Adrenal gland (tissue), 9 donors: ENCODE measurements at regions not wholly inside any gene's neighbourhood (a gene's known extent, or its start where the extent isn't known, plus 50 kb on each side); places are given as distances from the start of the nearest gene placed in this dataset.

Experiments used
- DNase-seq, 7 donors: peaks; one replicate each; pipeline ENCODE4 v3.0.0-alpha.2; 2019 to 2020
- H3K27ac ChIP-seq, 5 donors: fragments of 200-600 bp; sonication (generic) in 4 of 5; 1 replicate in 3 of 5; 2 replicates in 2 of 5; pipeline versions ENCODE4 v1.5.1 to v1.8.0; 2016 to 2020; ENCODE audit warnings: mild to moderate bottlenecking in 1 of 5
- H3K27me3 ChIP-seq: fragments of 200-600 bp; 2 replicates; pipeline ENCODE4 v1.8.0; 2021
- H3K36me3 ChIP-seq, 2 donors: fragments of 200-600 bp; replicated peaks in 1 of 2; 1 replicate in 1 of 2; 2 replicates in 1 of 2; pipeline versions ENCODE4 v1.5.1 to v1.8.0; 2018 to 2022
- H3K4me1 ChIP-seq, 2 donors: fragments of 200-600 bp; replicated peaks in 1 of 2; 1 replicate in 1 of 2; 2 replicates in 1 of 2; pipeline versions ENCODE4 v1.5.1 to v1.8.0; 2018 to 2021
- H3K4me3 ChIP-seq, 4 donors: fragments of 200-600 bp; sonication (generic) in 3 of 4; one replicate each; pipeline ENCODE4 v1.5.1; 2016 to 2018
- H3K9me3 ChIP-seq, 3 donors: fragments of 200-600 bp; sonication (generic) in 1 of 3; replicated peaks in 1 of 3; 1 replicate in 2 of 3; 2 replicates in 1 of 3; pipeline versions ENCODE4 v1.5.1 to v1.8.0; 2016 to 2021
- POLR2A ChIP-seq, 2 donors: fragments of 450-650 bp; IDR thresholded peaks; one replicate each; pipeline ENCODE4 v1.6.1; 2017; ENCODE audit warnings: antibody characterized with exemption in 2 of 2, mild to moderate bottlenecking in 2 of 2, moderate library complexity in 1 of 2
- WGBS, 4 donors: extraction: QIAGEN DNeasy Blood & Tissue Kit in 2 of 4; methylation state at CpG; one replicate each; pipeline versions ENCODE4 v1.1.5 to v1.1.7; 2013 to 2017; 5-methylcytosine and 5-hydroxymethylcytosine counted together
- intact Hi-C, 2 donors: fragments of 100-400 bp; cut with DNase I; formaldehyde crosslinking; loops; one replicate each; pipeline versions ENCODE4 v1.14.1 to v1.15.0; 2022 to 2023
- TF ChIP-seq, protein P1 (sequence below), 6 experiments: fragments of 450-650 bp in 4 of 6; fragments of 200-600 bp in 2 of 6; sonication (generic) in 1 of 6; IDR thresholded peaks; 1 replicate in 5 of 6; 2 replicates in 1 of 6; pipeline versions ENCODE4 v1.5.1 to v1.8.0; 2016 to 2021; ENCODE audit warnings: antibody characterized with exemption in 6 of 6, mild to moderate bottlenecking in 2 of 6, moderate library complexity in 1 of 6
- donor health status: healthy with polysubstance abuse.
- donor health status: Bipolar disorder and iron deficiency.
- donor health status: DM: yes; HTN: yes; CAD: no.
- donor health status: DM: no; HTN: no; CAD: no.
- donor health status: DM: no; HTN: no; CAD: no.

DNA sequence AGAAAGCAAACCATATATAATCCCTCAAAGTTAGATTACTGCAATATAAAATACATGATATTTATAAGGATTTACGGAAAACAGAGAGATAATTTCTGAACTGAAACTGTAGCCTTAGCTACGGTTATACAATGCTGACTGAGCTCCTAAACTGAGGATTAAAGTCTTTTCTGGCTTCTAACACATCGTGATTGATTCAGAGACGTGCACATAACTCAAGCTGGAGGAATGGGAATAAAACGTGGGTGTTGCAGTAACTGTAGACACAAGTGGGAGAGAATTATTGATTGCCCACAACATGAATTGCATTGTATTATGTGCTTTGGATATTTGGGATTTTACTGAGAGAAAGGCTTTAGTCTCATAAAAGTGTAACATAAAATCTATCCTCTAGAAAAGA lies 418.0 kb upstream of the OPRM1 start:
- Histone ChIP-seq H3K4me3 (no peak overlapping the region), H3K27me3 (no peaks in the 10 kb centered on the region), H3K27ac (no peak overlapping the region), H3K9me3 (no peaks in the 10 kb centered on the region), H3K36me3 (no peaks in the 10 kb centered on the region), H3K4me1 (no peaks in the 10 kb centered on the region)
- DNase-seq: no peak
- TF ChIP-seq POLR2A (IDR thresholded peaks at IDR 0.05): no peak
- TF ChIP-seq, protein P1, sequence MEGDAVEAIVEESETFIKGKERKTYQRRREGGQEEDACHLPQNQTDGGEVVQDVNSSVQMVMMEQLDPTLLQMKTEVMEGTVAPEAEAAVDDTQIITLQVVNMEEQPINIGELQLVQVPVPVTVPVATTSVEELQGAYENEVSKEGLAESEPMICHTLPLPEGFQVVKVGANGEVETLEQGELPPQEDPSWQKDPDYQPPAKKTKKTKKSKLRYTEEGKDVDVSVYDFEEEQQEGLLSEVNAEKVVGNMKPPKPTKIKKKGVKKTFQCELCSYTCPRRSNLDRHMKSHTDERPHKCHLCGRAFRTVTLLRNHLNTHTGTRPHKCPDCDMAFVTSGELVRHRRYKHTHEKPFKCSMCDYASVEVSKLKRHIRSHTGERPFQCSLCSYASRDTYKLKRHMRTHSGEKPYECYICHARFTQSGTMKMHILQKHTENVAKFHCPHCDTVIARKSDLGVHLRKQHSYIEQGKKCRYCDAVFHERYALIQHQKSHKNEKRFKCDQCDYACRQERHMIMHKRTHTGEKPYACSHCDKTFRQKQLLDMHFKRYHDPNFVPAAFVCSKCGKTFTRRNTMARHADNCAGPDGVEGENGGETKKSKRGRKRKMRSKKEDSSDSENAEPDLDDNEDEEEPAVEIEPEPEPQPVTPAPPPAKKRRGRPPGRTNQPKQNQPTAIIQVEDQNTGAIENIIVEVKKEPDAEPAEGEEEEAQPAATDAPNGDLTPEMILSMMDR (IDR thresholded peaks at IDR 0.05): no peak
- intact Hi-C loops: no loop called here
- 66 to 75% (median 67%) methylated on average over 5 of the region's 5 CpGs for WGBS, 4 donors

DNA sequence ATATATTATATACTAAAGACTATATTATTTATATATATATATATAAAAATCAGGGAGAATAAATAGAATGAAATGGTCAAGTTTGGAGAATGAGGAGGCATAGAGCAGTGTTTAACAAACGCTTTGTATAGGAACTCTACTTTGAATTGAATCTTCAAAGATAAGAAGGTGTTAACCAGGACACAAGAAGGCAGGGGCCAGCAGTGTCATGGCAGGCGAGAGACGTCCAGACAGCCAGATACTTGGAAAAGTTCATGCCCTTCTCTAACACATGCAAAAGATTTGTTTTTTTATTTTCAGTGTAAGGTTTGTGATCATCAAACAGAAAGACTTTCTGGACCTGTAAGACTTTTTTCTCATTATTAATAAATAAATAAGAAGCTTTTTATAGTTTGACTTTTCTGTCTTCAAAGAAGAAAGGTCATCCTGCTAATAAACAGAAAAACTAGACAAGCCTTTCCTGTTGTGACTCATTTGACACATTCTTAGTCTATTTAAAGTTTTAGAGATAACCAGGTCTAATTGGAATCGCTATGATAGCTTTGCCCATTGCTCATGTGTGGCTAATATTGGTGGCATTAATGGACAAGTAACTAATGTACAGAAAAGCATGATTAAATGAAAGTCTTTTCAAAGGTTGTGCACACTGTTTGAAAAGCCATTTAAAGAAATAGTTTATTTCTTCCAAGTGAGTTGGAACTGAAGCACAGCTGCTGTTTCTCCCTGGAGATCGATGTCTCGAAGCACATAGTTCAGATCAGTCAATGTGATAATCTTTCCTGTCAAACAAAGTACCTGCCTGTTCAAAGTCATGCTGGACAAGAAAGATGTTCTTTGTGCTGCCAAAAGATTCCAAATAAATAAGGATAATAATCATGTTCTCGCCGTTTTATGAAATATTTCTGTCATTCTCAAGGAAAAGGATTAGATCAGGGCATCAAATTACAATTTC lies 420.4 kb upstream of the OPRM1 start:
- no peak for DNase-seq
- no peaks in the 10 kb centered on the region for H3K27me3 ChIP-seq
- WGBS, 4 donors: 40 to 46% (median 41%) methylated on average over 8 of the region's 8 CpGs
- no peak overlapping the region for H3K4me3 ChIP-seq
- no peaks in the 10 kb centered on the region for H3K9me3 ChIP-seq
- no peaks in the 10 kb centered on the region for H3K36me3 ChIP-seq
- no peak overlapping the region for H3K27ac ChIP-seq
- intact Hi-C loops: no loop called here
- no peaks in the 10 kb centered on the region for H3K4me1 ChIP-seq
- TF ChIP-seq, protein P1 (IDR thresholded peaks at IDR 0.05): no peak
- TF ChIP-seq POLR2A (IDR thresholded peaks at IDR 0.05): no peak

- TF ChIP-seq, protein P1 (IDR thresholded peaks at IDR 0.05): no peak
- TF ChIP-seq POLR2A (IDR thresholded peaks at IDR 0.05): no peak
- Histone ChIP-seq H3K36me3 (no peaks in the 10 kb centered on the region), H3K4me1 (no peaks in the 10 kb centered on the region), H3K9me3 (no peaks in the 10 kb centered on the region), H3K27ac (no peak overlapping the region), H3K27me3 (no peaks in the 10 kb centered on the region), H3K4me3 (no peak overlapping the region)
- WGBS, 4 donors: 66 to 79% (median 71%) methylated on average over 6 of the region's 6 CpGs
- no peak for DNase-seq
- intact Hi-C loops: no loop called here
Measured at GRCh38 chr6:153616506-153616905, 422.5 kb upstream of the OPRM1 start.

GRCh38 chr6:153613719-153614455 lies 425.2 kb upstream of the OPRM1 start:
- Histone ChIP-seq H3K9me3 (no peaks in the 10 kb centered on the region), H3K27me3 (no peaks in the 10 kb centered on the region), H3K4me3 (no peak overlapping the region), H3K36me3 (no peaks in the 10 kb centered on the region), H3K4me1 (no peaks in the 10 kb centered on the region), H3K27ac (no peak overlapping the region)
- TF ChIP-seq, protein P1 (IDR thresholded peaks at IDR 0.05): no peak
- no peak for TF ChIP-seq POLR2A (IDR thresholded peaks at IDR 0.05)
- intact Hi-C loops: no loop called here
- DNase-seq: no peak
